ENCODE measurements at regions not wholly inside any gene's neighbourhood (a gene's known extent, or its start where the extent isn't known, plus 50 kb on each side); places are given as distances from the start of the nearest gene placed in this dataset.
A peak's percentile ranks its signal among the peaks of the same experiment; 100 is the strongest.

DNA sequence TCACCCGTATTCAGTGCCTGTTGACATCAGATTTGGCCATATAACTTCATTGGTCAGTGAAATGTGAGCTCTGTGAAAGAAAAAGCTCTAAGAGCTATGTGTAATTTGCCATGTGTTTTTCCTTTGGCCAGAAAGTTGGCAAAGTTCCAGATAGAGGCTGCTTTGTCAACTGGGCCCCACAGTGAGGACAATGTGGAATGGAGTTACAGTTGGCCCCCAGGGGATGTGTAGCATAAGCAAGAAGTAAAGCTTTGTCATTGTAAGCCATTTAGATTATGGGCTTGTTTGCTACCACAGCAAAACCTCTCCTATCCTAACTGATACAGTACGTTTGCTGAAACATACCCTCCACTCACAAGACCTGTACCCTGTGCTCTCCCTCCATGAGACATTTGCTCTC lies 119.1 kb upstream of the HABP2 start:
- TF ChIP-seq, protein P1, sequence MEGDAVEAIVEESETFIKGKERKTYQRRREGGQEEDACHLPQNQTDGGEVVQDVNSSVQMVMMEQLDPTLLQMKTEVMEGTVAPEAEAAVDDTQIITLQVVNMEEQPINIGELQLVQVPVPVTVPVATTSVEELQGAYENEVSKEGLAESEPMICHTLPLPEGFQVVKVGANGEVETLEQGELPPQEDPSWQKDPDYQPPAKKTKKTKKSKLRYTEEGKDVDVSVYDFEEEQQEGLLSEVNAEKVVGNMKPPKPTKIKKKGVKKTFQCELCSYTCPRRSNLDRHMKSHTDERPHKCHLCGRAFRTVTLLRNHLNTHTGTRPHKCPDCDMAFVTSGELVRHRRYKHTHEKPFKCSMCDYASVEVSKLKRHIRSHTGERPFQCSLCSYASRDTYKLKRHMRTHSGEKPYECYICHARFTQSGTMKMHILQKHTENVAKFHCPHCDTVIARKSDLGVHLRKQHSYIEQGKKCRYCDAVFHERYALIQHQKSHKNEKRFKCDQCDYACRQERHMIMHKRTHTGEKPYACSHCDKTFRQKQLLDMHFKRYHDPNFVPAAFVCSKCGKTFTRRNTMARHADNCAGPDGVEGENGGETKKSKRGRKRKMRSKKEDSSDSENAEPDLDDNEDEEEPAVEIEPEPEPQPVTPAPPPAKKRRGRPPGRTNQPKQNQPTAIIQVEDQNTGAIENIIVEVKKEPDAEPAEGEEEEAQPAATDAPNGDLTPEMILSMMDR (conservative IDR thresholded peaks at IDR 0.05) = no peak
- TF ChIP-seq ZFX (IDR thresholded peaks at IDR 0.05) = no peak
- no peak overlapping the region for H3K27ac ChIP-seq

DNA sequence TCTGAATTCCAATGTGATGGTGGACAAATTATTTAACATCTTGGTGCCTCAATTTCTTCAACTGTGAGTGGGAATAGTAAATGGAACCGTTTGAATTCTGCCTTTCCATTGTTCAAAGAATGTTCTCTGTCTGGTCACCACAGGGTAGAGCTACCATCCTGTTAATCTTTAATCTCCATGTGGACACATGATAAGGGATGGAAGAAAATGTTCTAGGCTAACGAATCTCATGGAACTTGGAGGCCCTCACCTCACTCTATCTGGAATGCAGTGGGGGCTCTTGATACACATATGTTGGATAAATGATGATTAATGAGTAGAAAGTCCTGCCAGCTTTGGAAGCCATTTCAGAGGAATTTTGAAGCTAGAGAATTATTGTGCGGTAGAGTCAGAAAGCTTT lies 118.5 kb upstream of the HABP2 start:
- TF ChIP-seq ZFX (IDR thresholded peaks at IDR 0.05) = no peak
- no peak overlapping the region for H3K27ac ChIP-seq

DNA sequence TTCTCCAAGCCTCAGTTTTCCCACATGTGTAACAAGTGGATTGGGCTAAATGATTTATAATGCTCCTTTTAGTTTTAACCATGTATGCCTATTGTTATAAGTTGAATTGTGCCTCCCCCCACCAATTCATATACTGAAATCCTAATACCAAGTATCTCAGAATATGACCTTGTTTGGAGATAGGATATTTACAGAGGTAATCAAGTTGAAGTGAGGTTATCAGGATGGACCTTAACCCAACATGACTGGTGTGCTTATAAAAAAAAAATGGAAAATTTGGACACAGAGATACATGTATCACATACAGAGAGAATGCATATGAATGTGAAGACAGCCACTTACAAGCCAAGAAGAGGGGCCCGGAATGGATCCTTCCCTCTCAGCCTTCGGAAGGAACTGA lies 117.9 kb upstream of the HABP2 start:
- no peak overlapping the region for H3K27ac ChIP-seq
- no peak for TF ChIP-seq ZFX (IDR thresholded peaks at IDR 0.05)
- TF ChIP-seq, protein P1 (conservative IDR thresholded peaks at IDR 0.05) = no peak

DNA sequence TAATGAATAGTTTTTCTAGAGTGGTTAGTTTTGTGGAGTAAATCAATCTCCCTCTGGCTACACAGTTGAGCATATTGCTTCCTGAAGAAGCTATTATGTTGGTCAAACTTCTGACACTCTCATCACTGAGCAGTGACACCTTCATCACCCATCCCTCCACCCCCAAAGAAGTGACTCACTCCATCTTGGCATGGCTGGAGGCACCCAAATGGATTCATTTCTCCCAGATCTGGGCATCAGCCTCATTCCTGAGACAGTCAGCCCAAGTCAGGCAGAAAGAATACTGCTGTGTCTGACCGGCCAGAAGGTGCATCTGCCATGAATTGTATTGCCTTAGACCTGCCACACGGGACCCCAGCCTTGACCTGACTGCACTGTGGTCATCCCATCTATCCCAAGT lies 117.0 kb upstream of the HABP2 start:
- no peak for TF ChIP-seq ZFX (IDR thresholded peaks at IDR 0.05)
- TF ChIP-seq, protein P1 (conservative IDR thresholded peaks at IDR 0.05) = no peak
- no peak overlapping the region for H3K27ac ChIP-seq

DNA sequence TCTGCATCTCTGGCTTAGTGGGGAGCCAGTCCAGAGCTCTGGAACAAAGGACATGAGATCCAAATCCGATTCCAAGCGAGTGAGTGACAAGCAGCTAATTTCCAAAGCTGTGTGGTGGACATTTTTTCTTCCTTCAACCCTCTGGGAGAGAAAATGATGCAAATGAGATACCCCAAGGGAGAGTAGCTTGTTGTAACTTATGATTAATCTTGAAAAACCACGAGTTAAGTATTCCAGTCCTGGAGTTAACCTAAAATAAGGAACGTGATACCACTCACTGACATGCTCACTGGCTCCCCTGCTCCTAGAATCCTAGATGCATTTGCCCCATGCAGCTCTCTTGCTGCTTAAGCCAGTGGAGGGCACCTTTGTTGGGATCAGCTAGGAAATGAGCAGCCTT lies 116.0 kb upstream of the HABP2 start:
- TF ChIP-seq, protein P1 (conservative IDR thresholded peaks at IDR 0.05) = no peak
- TF ChIP-seq ZFX (IDR thresholded peaks at IDR 0.05) = no peak
- no peak overlapping the region for H3K27ac ChIP-seq

DNA sequence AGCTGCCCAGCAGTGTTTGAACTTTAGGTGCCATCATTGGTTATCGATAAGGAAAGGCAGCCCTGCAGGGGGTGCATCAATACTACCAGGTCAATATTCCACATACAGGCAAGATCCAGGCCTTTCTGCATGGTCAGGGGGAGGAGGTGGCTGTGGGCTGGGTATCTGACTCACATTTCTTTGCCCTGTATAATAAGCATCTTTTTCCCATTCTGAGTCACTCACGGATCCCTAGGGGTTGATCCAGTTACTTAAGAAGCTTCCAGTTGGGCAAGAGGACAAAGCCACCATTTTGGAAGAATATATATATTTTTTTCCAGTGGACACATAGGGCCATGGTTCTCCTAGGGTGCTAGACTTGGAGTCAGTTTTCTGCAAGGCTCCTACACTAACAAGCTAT lies 114.2 kb upstream of the HABP2 start:
- no peak for TF ChIP-seq ZFX (IDR thresholded peaks at IDR 0.05)
- TF ChIP-seq, protein P1 (conservative IDR thresholded peaks at IDR 0.05) = no peak
- no peak overlapping the region for H3K27ac ChIP-seq

DNA sequence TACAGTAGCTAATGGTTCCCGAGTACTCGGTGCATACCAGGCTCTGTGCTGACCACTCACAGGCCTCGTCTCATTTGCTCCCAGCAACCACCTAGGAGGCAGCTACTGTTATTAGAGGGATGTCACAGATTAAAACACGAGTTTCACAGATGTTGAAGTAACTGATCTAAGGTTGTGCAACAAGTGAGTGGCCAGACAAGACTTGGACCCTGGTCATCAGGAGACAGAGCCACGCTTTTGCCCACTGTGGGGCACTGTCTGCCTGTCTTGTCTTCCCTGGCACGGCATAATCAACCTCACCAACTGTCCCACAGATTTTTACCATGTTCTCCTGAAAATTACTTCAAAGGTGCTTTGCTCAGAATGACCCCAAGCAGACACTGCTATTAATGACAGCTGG lies 111.6 kb upstream of the HABP2 start:
- no peak overlapping the region for H3K27ac ChIP-seq
- TF ChIP-seq ZFX (IDR thresholded peaks at IDR 0.05) = no peak
- TF ChIP-seq, protein P1 (conservative IDR thresholded peaks at IDR 0.05) = peak; percentile 18

DNA sequence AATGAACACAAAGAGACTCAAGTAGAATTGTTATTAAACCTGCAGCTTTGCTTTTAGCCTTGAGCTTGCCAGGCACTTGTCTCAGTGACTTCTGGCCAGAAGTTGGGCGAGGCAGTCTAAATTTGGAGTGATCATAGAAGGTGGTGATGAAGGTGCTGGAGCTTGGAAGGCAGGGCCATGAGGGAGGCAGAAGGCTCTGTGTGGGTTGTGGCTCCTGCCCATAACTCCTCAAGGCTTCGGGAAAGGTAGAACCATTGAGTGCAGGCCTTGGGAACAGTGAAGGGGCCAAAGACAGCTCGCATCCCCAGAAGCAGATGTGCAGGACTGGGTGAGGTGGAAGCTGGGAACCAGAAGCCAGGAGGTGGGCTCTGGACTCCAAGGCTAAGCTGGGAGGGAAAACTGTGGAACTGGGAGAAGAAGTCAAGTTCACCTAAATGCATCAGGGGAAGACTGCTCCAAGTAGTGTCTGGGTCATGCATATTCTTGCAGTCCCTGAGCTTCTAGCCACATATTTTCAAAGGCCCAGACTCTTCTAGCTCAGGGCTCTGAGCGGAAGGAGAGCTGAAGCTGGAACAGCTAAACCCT lies 111.1 kb upstream of the HABP2 start:
- TF ChIP-seq, protein P1 (conservative IDR thresholded peaks at IDR 0.05) = no peak
- no peak for TF ChIP-seq ZFX (IDR thresholded peaks at IDR 0.05)
- H3K27ac ChIP-seq = no peak overlapping the region

Measured in C4-2B (cell line).